Motor neuron (in vitro differentiated cells): ENCODE measurements at regions not wholly inside any gene's neighbourhood (a gene's known extent, or its start where the extent isn't known, plus 50 kb on each side); places are given as distances from the start of the nearest gene placed in this dataset.
"Not testable (repeated sequence)": the region's sequence is repeated elsewhere in the genome, so short reads cannot be mapped to it uniquely, and the experiment has no call there.

Experiments
- ATAC-seq, 8 experiments: fragments of 200-7000 bp; cut with Tn5 transposase; replicated peaks in 6 of 8; 2 replicates each; pipeline ENCODE4 v1.8.0; 2021; ENCODE audit warnings: mild to moderate bottlenecking in 8 of 8, moderate library complexity in 8 of 8
- H3K27ac ChIP-seq, 2 donors: fragments of 250-450 bp; sonication (Bioruptor Pico); 2 replicates each; pipeline ENCODE4 v1.9.0; 2021; ENCODE audit warnings: antibody characterized with exemption in 2 of 2, mild to moderate bottlenecking in 2 of 2, moderate library complexity in 1 of 2
- H3K4me1 ChIP-seq, 2 donors: fragments of 250-450 bp; sonication (Bioruptor Pico); replicated peaks in 1 of 2; 2 replicates each; pipeline ENCODE4 v1.6.1; 2021; ENCODE audit warnings: antibody characterized with exemption in 2 of 2, mild to moderate bottlenecking in 2 of 2, moderate library complexity in 1 of 2
- H3K4me3 ChIP-seq, 5 donors: fragments of 250-450 bp; sonication (Bioruptor Pico); 2 replicates each; pipeline ENCODE4 v1.9.0; 2021; ENCODE audit warnings: antibody characterized with exemption in 5 of 5, mild to moderate bottlenecking in 5 of 5, moderate library complexity in 4 of 5
- WGBS, 10 experiments: fragments of 450-650 bp; shearing (Covaris generic); methylation state at CpG; one replicate each; pipeline ENCODE4 v1.0.0; 2022; 5-methylcytosine and 5-hydroxymethylcytosine counted together
- in situ Hi-C, 9 experiments: fragments of 400-800 bp; cut with MboI; loops; one replicate each; pipeline ENCODE4 v1.15.0; 2021; ENCODE audit warnings: low sequenced_read_pairs in 9 of 9, low pct_unique_long_range_greater_than_20kb in 2 of 9; ENCODE audit not compliant: unreplicated experiment in 9 of 9

GRCh38 chr1:238438311-238439270, 547.9 kb upstream of the ZP4 start:
- ATAC-seq, result no peak
- WGBS, 10 experiments, result 3 to 27% (median 17%) methylated on average over 4 to 5 of the region's 5 CpGs
- Histone ChIP-seq H3K27ac (no peak overlapping the region), H3K4me3 (no peak overlapping the region), H3K4me1 (peaks cover 0 to 4% of the 10 kb centered on the region in 2 donors)
- in situ Hi-C loops, result no loop called here

DNA sequence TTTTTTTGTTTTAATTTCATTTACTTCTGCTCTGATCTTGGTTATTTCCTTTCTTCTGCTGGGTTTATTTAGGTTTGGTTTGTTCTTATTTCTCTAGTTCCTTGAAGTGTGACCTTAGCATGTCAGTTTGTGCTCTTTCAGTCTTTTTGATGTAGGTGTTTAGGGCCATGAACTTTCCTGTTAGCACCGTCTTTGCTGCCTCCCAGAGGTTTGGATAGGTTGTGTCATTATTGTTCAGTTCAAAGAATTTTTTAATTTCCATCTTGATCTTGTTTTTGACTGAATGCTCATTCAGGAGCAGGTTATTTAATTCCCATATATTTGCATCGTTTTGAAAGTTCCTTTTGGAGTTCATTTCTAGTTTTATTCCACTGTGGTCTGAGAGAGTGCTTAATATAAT, 539.0 kb upstream of the ZP4 start:
- H3K4me1 ChIP-seq, in situ Hi-C loops, H3K4me3 ChIP-seq, ATAC-seq, H3K27ac ChIP-seq: not testable (repeated sequence)
- WGBS, 10 experiments, result 0 to 81% (median 64%) methylated on average over 1 to 2 of the region's 2 CpGs

DNA sequence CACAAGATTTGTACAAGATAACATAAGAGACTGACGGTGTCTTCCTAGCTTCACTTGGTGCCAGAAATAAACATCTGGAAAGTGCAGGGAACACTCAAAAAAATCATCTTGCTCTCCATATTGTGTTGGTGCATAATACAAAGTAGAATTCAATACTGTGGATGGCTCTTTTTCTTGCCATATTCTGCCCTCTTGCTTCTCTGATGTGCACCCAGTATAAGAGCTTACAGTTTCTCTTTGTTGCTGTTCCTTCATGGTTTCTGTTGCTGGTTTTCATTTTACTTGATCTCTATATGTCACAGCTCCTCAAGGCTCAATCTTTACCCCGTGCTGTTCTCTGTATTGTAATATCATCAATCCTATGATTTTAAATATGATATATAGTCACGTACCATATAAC, 528.5 kb upstream of the ZP4 start:
- no peak overlapping the region for H3K27ac ChIP-seq
- H3K4me3 ChIP-seq, result no peak overlapping the region
- no peaks in the 10 kb centered on the region for H3K4me1 ChIP-seq
- ATAC-seq, result no peak
- in situ Hi-C loops, result no loop called here
- WGBS, 10 experiments, result 6 to 89% (median 60%) methylated on average over 1 to 3 of the region's 3 CpGs; no CpG with 5 or more reads in 1 of the 10 experiments

- ATAC-seq, result peak; percentile 10 to 92 (median 32)
- Histone ChIP-seq H3K4me1 (no peaks in the 10 kb centered on the region), H3K27ac (no peak overlapping the region), H3K4me3 (no peak overlapping the region)
- in situ Hi-C loops, result no loop called here
- 0 to 94% (median 87%) methylated on average over 3 to 5 of the region's 5 CpGs; no CpG with 5 or more reads in 1 of the 10 experiments for WGBS, 10 experiments
Observed at GRCh38 chr1:238409932-238410331, 519.2 kb upstream of the ZP4 start.

GRCh38 chr1:238409191-238409850, 518.6 kb upstream of the ZP4 start:
- in situ Hi-C loops, result no loop called here
- Histone ChIP-seq H3K4me1 (no peaks in the 10 kb centered on the region), H3K27ac (no peak overlapping the region), H3K4me3 (no peak overlapping the region)
- WGBS, 10 experiments, result 0 to 90% (median 60%) methylated on average over 1 to 3 of the region's 3 CpGs; no CpG with 5 or more reads in 1 of the 10 experiments
- ATAC-seq, result peak in 7 of 8 experiments; percentile 44 to 94 (median 64)

DNA sequence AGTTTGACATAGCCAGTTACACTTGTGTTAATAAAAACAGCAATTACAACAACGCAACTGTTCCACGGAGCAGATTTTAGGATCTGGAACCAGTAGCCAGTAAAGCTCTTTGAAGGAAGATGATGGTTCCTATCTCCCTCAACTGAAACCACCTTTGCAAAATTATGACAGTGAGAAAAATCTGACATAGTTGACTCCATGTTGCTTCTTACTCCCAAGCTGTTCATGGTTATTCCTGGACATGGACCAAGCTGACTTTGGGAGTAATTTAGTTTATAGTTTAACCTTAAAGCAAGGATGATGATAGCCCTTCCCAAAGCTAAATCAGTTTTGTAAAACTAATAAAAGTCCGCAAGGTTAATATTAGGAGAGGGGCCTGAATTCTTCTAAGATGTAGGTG, 518.0 kb upstream of the ZP4 start:
- no peak overlapping the region for H3K4me3 ChIP-seq
- no peak for ATAC-seq
- 22 to 100% (median 95%) methylated on average over 1 to 3 of the region's 3 CpGs; no CpG with 5 or more reads in 1 of the 10 experiments for WGBS, 10 experiments
- no peak overlapping the region for H3K27ac ChIP-seq
- H3K4me1 ChIP-seq, result no peaks in the 10 kb centered on the region
- in situ Hi-C loops, result no loop called here

DNA sequence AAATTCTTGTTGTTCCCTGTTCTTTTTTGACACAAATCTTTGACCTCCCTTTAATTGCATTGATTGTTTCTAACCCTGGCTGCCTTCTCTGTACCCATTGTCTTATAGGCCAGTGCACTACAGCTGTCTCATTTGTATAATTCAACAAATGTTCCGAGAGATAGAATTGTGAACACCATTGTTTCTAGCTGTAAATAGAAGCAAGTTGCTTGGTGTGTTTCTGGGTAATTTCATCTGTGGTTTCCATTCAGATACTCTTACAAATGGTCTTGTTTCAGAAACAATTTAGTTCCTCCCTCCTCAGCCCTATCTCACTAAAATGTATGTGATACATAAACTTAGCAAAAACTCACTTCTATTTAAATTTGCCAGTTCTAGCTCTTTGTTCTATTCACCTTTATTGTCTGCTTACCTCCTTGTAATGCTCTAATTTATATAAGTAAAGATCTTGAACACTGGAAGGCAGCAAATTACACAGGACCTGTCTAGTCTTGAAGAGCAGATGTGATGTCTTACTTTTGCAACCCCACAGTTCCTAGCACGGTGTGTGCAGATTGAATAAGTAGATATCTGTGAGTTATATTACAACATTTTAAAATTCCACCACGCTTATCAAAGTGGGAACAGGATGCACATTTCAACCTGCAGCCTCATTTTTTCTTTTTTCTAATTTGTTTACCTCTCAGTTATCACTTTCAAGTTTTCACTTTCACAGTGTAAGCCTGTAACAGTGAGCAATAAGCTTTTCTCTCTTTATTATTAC, 515.6 kb upstream of the ZP4 start:
- WGBS, 10 experiments, result 19 to 90% (median 76%) methylated on average over 2 to 3 of the region's 3 CpGs
- in situ Hi-C loops, result no loop called here
- no peak for ATAC-seq
- H3K27ac ChIP-seq, result no peak overlapping the region
- H3K4me1 ChIP-seq, result no peaks in the 10 kb centered on the region
- H3K4me3 ChIP-seq, result no peak overlapping the region

DNA sequence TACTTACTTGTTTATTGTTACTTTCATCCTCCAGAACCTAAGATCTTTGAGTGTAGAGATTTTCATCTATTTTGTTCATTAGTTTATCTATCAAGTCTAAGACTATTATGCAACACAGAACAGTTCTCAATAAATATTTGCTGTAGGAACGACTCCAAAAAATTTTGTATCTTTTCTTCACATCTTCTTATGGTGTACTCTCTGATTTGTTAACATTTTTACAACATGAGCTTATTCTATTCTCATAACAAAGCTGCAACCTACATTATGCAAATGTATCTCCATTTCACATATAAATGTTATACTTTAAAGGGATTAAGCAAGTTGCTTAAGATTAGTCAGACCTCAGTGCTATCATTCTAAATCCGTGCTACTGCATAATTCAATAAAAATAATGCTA, 514.2 kb upstream of the ZP4 start:
- no peak overlapping the region for H3K4me3 ChIP-seq

DNA sequence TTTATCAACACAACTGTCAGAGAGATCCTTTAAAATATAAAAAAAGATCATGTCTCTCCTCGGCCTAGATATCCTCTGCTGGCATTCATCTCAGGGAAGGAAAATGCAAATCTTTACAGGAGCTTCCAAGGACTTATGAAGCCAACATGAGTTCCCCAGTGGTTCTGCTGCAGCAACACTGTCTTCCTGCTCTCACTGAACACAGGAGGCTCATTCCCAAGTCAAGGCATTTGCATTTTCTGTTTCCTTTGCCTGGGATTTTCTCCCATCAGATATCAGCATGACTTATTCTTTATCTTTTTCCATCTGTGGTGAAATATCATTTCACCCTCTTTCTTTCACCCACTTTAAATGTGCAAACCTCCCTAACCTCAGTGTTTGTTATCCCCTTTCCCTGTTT, 513.8 kb upstream of the ZP4 start:
- Histone ChIP-seq H3K27ac (no peak overlapping the region), H3K4me3 (no peak overlapping the region), H3K4me1 (no peaks in the 10 kb centered on the region)
- WGBS, 10 experiments, result 0 to 88% (median 33%) methylated on average over 1 of the region's 1 CpG; no CpG with 5 or more reads in 2 of the 10 experiments
- peak in 1 of 8 experiments; percentile 34 for ATAC-seq
- in situ Hi-C loops, result no loop called here

More for the DNA sequence above, 514.2 kb upstream of the ZP4 start:
- in situ Hi-C loops, result no loop called here
- H3K4me1 ChIP-seq, result no peaks in the 10 kb centered on the region
- ATAC-seq, result peak in 1 of 8 experiments; percentile 37
- WGBS, 10 experiments, result 0 to 100% (median 81%) methylated on average over 1 to 2 of the region's 2 CpGs
- no peak overlapping the region for H3K27ac ChIP-seq

DNA sequence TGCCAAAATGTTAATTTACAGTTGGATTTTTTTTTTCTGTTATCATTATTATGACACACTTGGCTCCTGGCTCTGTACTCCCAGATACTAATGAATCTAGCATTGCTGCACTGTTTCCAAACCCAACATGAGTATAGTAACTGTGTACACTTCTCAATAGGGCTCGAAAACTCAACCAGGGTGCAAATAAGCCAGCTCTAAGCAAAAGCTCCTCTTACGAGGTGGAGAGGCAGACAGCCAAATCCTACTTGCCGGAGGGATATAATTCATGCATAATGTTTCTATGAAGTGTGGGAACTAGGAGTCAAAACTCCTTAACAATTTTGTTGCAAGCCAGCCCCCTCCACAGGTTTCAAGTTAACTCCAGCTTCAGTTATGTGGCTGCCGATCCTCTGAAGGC, 510.4 kb upstream of the ZP4 start:
- in situ Hi-C loops, result no loop called here
- Histone ChIP-seq H3K4me3 (no peak overlapping the region), H3K27ac (no peak overlapping the region), H3K4me1 (no peaks in the 10 kb centered on the region)
- ATAC-seq, result peak in 3 of 8 experiments; percentile 45 to 80 (median 53)
- 0 to 96% (median 65%) methylated on average over 1 to 4 of the region's 4 CpGs for WGBS, 10 experiments

DNA sequence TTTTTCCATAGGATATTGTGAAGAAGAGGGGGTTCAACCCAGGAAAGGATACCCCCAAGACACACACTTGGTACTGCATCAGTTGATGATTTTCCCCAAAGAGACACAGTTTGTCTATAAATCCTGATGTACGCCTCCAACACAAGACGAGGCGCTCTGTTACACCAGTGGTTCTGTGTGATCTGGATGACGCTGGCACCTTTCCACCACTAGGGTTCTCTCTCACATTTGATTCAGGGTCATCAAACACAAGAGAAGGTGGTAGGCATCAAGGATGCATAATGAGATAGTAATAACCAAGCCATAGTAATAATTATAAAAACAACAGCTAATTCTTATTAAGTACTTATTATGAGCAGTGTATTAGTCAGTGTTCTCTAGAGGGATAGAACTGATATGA, 508.8 kb upstream of the ZP4 start:
- in situ Hi-C loops, result no loop called here
- Histone ChIP-seq H3K4me3 (no peak overlapping the region), H3K27ac (no peak overlapping the region), H3K4me1 (no peaks in the 10 kb centered on the region)
- ATAC-seq, result no peak
- WGBS, 10 experiments, result 31 to 100% (median 91%) methylated on average over 1 to 4 of the region's 4 CpGs

DNA sequence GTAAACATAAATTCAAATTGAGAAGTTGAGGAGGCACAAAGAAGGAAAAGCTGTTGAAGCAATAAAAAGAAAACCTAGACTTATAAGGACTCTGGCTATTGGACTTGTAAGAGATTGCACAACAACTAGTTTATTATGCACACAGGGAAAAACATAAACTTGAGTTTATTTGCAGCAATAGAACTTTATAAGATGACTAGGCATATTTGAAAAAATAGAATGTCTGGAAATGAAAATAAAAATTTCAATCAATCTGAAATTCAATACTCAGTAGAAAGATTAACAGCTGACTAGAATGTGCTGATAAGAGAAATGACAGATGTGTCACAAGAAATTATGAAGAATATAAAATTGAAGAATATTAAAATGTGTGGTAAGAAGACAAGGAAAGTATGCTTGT, 505.4 kb upstream of the ZP4 start:
- Histone ChIP-seq H3K4me1 (no peaks in the 10 kb centered on the region), H3K4me3 (no peak overlapping the region), H3K27ac (no peak overlapping the region)
- in situ Hi-C loops, result no loop called here
- ATAC-seq, result peak in 1 of 8 experiments; percentile 49

GRCh38 chr1:238384381-238384780, 493.7 kb upstream of the ZP4 start:
- Histone ChIP-seq H3K4me1 (peaks cover 0 to 6% of the 10 kb centered on the region in 2 donors), H3K4me3 (no peak overlapping the region), H3K27ac (no peak overlapping the region)
- in situ Hi-C loops, result no loop called here
- 0 to 89% (median 47%) methylated on average over 1 to 5 of the region's 5 CpGs; no CpG with 5 or more reads in 1 of the 10 experiments for WGBS, 10 experiments
- ATAC-seq, result no peak
